IMR-90 (cell line): ENCODE measurements at regions not wholly inside any gene's neighbourhood (a gene's known extent, or its start where the extent isn't known, plus 50 kb on each side); places are given as distances from the start of the nearest gene placed in this dataset.

ENCODE experiments used
- ATAC-seq: fragments of 200-7000 bp; cut with Tn5 transposase; 2 replicates; pipeline ENCODE4 v1.9.1; 2020; ENCODE audit warnings: low read depth, mild to moderate bottlenecking, moderate library complexity
- BruUV-seq: library from RNA; stranded (reverse); fragments of 400-500 nt; replicated peaks from 2 replicates; lab custom pipeline; 2021; lab: Mats Ljungman, UMichigan
- CTCF ChIA-PET: fragments of 300-600 bp; formaldehyde crosslinking; extraction: SDS; loops from one replicate; lab custom pipeline; 2021; ENCODE audit warnings: antibody characterized with exemption; lab: Yijun Ruan, JAX
- POLR2A ChIA-PET: fragments of 300-600 bp; sonication (Branson Sonifier 250); formaldehyde crosslinking; loops from one replicate; lab custom pipeline; 2022; ENCODE audit warnings: antibody characterized with exemption; ENCODE audit not compliant: unreplicated experiment; lab: Charles Lee
- DNase-seq: peaks from one replicate; pipeline ENCODE4 v3.0.0; 2013
- H2AFZ ChIP-seq: replicated peaks from 2 replicates; pipeline ENCODE3; 2013; ENCODE audit warnings: low read length, mild to moderate bottlenecking; ENCODE audit not compliant: poor library complexity
- H2AK5ac ChIP-seq: 2 replicates; pipeline ENCODE4 v1.6.1; 2013; ENCODE audit warnings: low read depth, low read length, inconsistent platforms
- H2AK9ac ChIP-seq: replicated peaks from 2 replicates; pipeline ENCODE3; 2013; ENCODE audit warnings: mild to moderate bottlenecking, low read depth, low read length, moderate library complexity; ENCODE audit not compliant: poor library complexity
- H2BK120ac ChIP-seq: 2 replicates; pipeline ENCODE4 v1.6.1; 2013; ENCODE audit warnings: low read depth, low read length, inconsistent platforms
- H2BK15ac ChIP-seq: 3 replicates; pipeline ENCODE4 v1.6.1; 2013; ENCODE audit warnings: low read depth, low read length, inconsistent platforms
- H2BK20ac ChIP-seq: 2 replicates; pipeline ENCODE4 v1.6.1; 2013; ENCODE audit warnings: low read depth, mild to moderate bottlenecking, inconsistent platforms, low read length, moderate library complexity
- H2BK5ac ChIP-seq: 2 replicates; pipeline ENCODE4 v1.6.1; 2013; ENCODE audit warnings: mild to moderate bottlenecking, low read depth, low read length, inconsistent platforms; ENCODE audit not compliant: poor library complexity, severe bottlenecking
- H3K14ac ChIP-seq: replicated peaks from 2 replicates; pipeline ENCODE4 v1.6.1; 2013; ENCODE audit warnings: low read depth, low read length, inconsistent platforms
- H3K18ac ChIP-seq: 2 replicates; pipeline ENCODE4 v1.6.1; 2013; ENCODE audit warnings: low read depth, low read length, control low read depth
- H3K23ac ChIP-seq: 2 replicates; pipeline ENCODE4 v1.6.1; 2013; ENCODE audit warnings: low read depth, low read length, inconsistent platforms
- H3K27ac ChIP-seq: 2 replicates; pipeline ENCODE4 v1.5.1; 2013; ENCODE audit warnings: mild to moderate bottlenecking, control low read depth, low read length; ENCODE audit not compliant: insufficient read depth
- H3K27me3 ChIP-seq: 2 replicates; pipeline ENCODE4 v1.6.1; 2013; ENCODE audit warnings: low read length; ENCODE audit not compliant: control insufficient read depth, insufficient read depth
- H3K36me3 ChIP-seq: 2 replicates; pipeline ENCODE4 v1.6.1; 2013; ENCODE audit warnings: low read length, mixed read lengths; ENCODE audit not compliant: control insufficient read depth, insufficient read depth
- H3K4ac ChIP-seq: 2 replicates; pipeline ENCODE4 v1.6.1; 2013; ENCODE audit warnings: low read depth, low read length, inconsistent platforms
- H3K4me1 ChIP-seq: 2 replicates; pipeline ENCODE4 v1.6.1; 2013; ENCODE audit warnings: low read length, mixed read lengths; ENCODE audit not compliant: control insufficient read depth, insufficient read depth
- H3K4me2 ChIP-seq: 2 replicates; pipeline ENCODE4 v1.6.1; 2013; ENCODE audit warnings: low read depth, mild to moderate bottlenecking, control low read depth, low read length, moderate library complexity
- H3K4me3 ChIP-seq: 2 replicates; pipeline ENCODE4 v1.5.1; 2013; ENCODE audit warnings: low read depth, mild to moderate bottlenecking, control low read depth, low read length, moderate library complexity; ENCODE audit not compliant: insufficient read depth
- H3K56ac ChIP-seq: 2 replicates; pipeline ENCODE4 v1.6.1; 2013; ENCODE audit warnings: low read length, inconsistent platforms; ENCODE audit not compliant: insufficient read depth; ENCODE audit errors: extremely low read depth
- H3K79me1 ChIP-seq, 2 experiments: 2 replicates each; pipeline ENCODE4 v1.6.1; 2013; ENCODE audit warnings: low read length in 2 of 2, inconsistent platforms in 1 of 2, low read depth in 1 of 2
- H3K9ac ChIP-seq: 2 replicates; pipeline ENCODE4 v1.6.1; 2013; ENCODE audit warnings: low read depth, low read length, control low read depth
- H3K9me1 ChIP-seq: 2 replicates; pipeline ENCODE4 v1.6.1; 2013; ENCODE audit warnings: low read length, inconsistent platforms; ENCODE audit not compliant: insufficient read depth
- H3K9me3 ChIP-seq: 2 replicates; pipeline ENCODE4 v1.6.1; 2013; ENCODE audit warnings: low read length; ENCODE audit not compliant: control insufficient read depth, insufficient read depth
- H4K20me1 ChIP-seq: 2 replicates; pipeline ENCODE4 v1.6.1; 2013; ENCODE audit warnings: low read length, inconsistent platforms; ENCODE audit not compliant: insufficient read depth
- H4K5ac ChIP-seq: 2 replicates; pipeline ENCODE4 v1.6.1; 2013; ENCODE audit warnings: mild to moderate bottlenecking, low read depth, low read length, control low read depth
- H4K8ac ChIP-seq, 2 experiments: 2 replicates each; pipeline ENCODE4 v1.6.1; 2013; ENCODE audit warnings: low read depth in 2 of 2, low read length in 2 of 2, control low read depth in 1 of 2, inconsistent platforms in 1 of 2
- H4K91ac ChIP-seq: 2 replicates; pipeline ENCODE4 v1.6.1; 2013; ENCODE audit warnings: low read depth, low read length, inconsistent platforms; ENCODE audit not compliant: insufficient read depth
- BHLHE40 ChIP-seq: fragments of 150-350 bp; IDR thresholded peaks from 2 replicates; pipeline ENCODE4 v1.6.1; 2016; ENCODE audit warnings: mild to moderate bottlenecking, low read depth, low read length
- CEBPB ChIP-seq: IDR thresholded peaks from 2 replicates; pipeline ENCODE4 v1.6.1; 2012; ENCODE audit warnings: low read depth, low read length, improper control_type of control experiment
- CHD1 ChIP-seq: IDR thresholded peaks from 2 replicates; pipeline ENCODE4 v1.6.1; 2012; ENCODE audit warnings: low read depth, low read length, improper control_type of control experiment
- CTCF ChIP-seq: conservative IDR thresholded peaks from 2 replicates; pipeline ENCODE4 v1.5.1; 2012; ENCODE audit warnings: mild to moderate bottlenecking, low read depth, low read length, improper control_type of control experiment
- ELK1 ChIP-seq: fragments of 150-350 bp; IDR thresholded peaks from 2 replicates; pipeline ENCODE4 v1.6.1; 2016; ENCODE audit warnings: low read depth, mild to moderate bottlenecking, low read length, moderate library complexity, borderline replicate concordance
- FOS ChIP-seq: fragments of 150-350 bp; IDR thresholded peaks from 2 replicates; pipeline ENCODE4 v1.6.1; 2016; ENCODE audit warnings: low read depth, low read length
- MAFK ChIP-seq: IDR thresholded peaks from 2 replicates; pipeline ENCODE4 v1.6.1; 2012; ENCODE audit warnings: low read depth, low read length, improper control_type of control experiment
- MAZ ChIP-seq: IDR thresholded peaks from 2 replicates; pipeline ENCODE4 v1.6.1; 2012; ENCODE audit warnings: low read depth, mild to moderate bottlenecking, low read length, improper control_type of control experiment, moderate library complexity, borderline replicate concordance
- MXI1 ChIP-seq: IDR thresholded peaks from 2 replicates; pipeline ENCODE4 v1.6.1; 2012; ENCODE audit warnings: low read depth, mild to moderate bottlenecking, low read length, moderate library complexity, borderline replicate concordance
- NFE2L2 ChIP-seq: fragments of 150-350 bp; IDR thresholded peaks from 2 replicates; pipeline ENCODE4 v1.6.1; 2016; ENCODE audit warnings: low read depth, mild to moderate bottlenecking, low read length
- POLR2A ChIP-seq: IDR thresholded peaks from 2 replicates; pipeline ENCODE4 v1.6.1; 2012; ENCODE audit warnings: mild to moderate bottlenecking, low read depth, low read length
- RAD21 ChIP-seq: IDR thresholded peaks from 2 replicates; pipeline ENCODE4 v1.6.1; 2012; ENCODE audit warnings: low read length, improper control_type of control experiment
- RCOR1 ChIP-seq: IDR thresholded peaks from 2 replicates; pipeline ENCODE4 v1.6.1; 2012; ENCODE audit warnings: mild to moderate bottlenecking, low read length, improper control_type of control experiment; ENCODE audit not compliant: insufficient replicate concordance
- RFX5 ChIP-seq: IDR thresholded peaks from 2 replicates; pipeline ENCODE4 v1.8.0; 2012; ENCODE audit warnings: low read depth, mild to moderate bottlenecking, low read length, moderate library complexity
- SMC3 ChIP-seq: fragments of 150-350 bp; IDR thresholded peaks from 2 replicates; pipeline ENCODE4 v1.6.1; 2016; ENCODE audit warnings: low read depth, mild to moderate bottlenecking, antibody characterized with exemption, low read length, moderate library complexity
- USF2 ChIP-seq: fragments of 150-350 bp; IDR thresholded peaks from 2 replicates; pipeline ENCODE4 v1.6.1; 2017; ENCODE audit warnings: mild to moderate bottlenecking, antibody characterized with exemption, low read length, low read depth
- WGBS, 2 experiments: methylation state at CpG; one replicate each; pipeline versions ENCODE4 v1.1.5 to v1.1.7; 2013; ENCODE audit warnings: missing lambda C conversion rate in 2 of 2; ENCODE audit not compliant: insufficient read length in 1 of 2; ENCODE audit errors: extremely low coverage in 2 of 2; 5-methylcytosine and 5-hydroxymethylcytosine counted together
- dilution Hi-C: fragments of 300-500 bp; cut with HindIII; formaldehyde crosslinking; loops from one replicate; pipeline ENCODE4 v1.14.3; 2018; ENCODE audit warnings: low sequenced_read_pairs; ENCODE audit not compliant: unreplicated experiment
- in situ Hi-C: fragments of 300-500 bp; cut with MboI; formaldehyde crosslinking; loops from 3 replicates; pipeline ENCODE4 v1.14.3; 2019; ENCODE audit warnings: low sequenced_read_pairs, inconsistent platforms, mixed read lengths
- intact Hi-C: fragments of 100-400 bp; cut with micrococcal nuclease; formaldehyde crosslinking; loops from 2 replicates; pipeline ENCODE4 v1.10.0; 2022

- POLR2A ChIA-PET: interaction anchor here (0.5 kb wide), 1 partner anchor 1344 kb away, joined by 7 read pairs; the partner anchor contains the start of genes CASP3 and PRIMPOL
- in situ Hi-C loops: no loop called here
- no peak for DNase-seq
These were observed 75.5 kb upstream of the TLR3 start for GRCh38 chr4:185993328-185993973.

More at GRCh38 chr4:185993328-185993973, 75.5 kb upstream of the TLR3 start:
- Histone ChIP-seq H2AK9ac (no peak overlapping the region), H3K4me1 (no peaks in the 10 kb centered on the region), H2BK20ac (no peak overlapping the region), H3K9me1 (no peaks in the 10 kb centered on the region), H3K23ac (no peak overlapping the region), H4K8ac (no peak overlapping the region), H3K14ac (no peak overlapping the region), H3K27me3 (peaks cover 2% of the 10 kb centered on the region; the same call in 1 of the 2 replicates), H4K91ac (no peak overlapping the region), H3K56ac (no peak overlapping the region), H3K9me3 (no peaks in the 10 kb centered on the region), H3K4ac (no peak overlapping the region), H3K79me1 (no peaks in the 10 kb centered on the region), H2BK15ac (no peak overlapping the region), H2BK5ac (no peak overlapping the region), H2AK5ac (no peak overlapping the region), H3K9ac (no peak overlapping the region), H3K4me3 (no peak overlapping the region), H4K5ac (no peak overlapping the region), H4K20me1 (no peaks in the 10 kb centered on the region), H3K18ac (no peak overlapping the region), H3K4me2 (no peak overlapping the region), H2BK120ac (no peak overlapping the region), H3K36me3 (no peaks in the 10 kb centered on the region), H2AFZ (no peak overlapping the region), H3K27ac (no peak overlapping the region)
- dilution Hi-C loops: no loop called here
- CTCF ChIA-PET: no interaction called here
- intact Hi-C loops: no loop called here
- no peak for ATAC-seq
- TF ChIP-seq USF2 (no peak), FOS (no peak), RAD21 (no peak), POLR2A (no peak), CTCF (no peak), RFX5 (no peak), SMC3 (no peak), RCOR1 (no peak), BHLHE40 (no peak), MAZ (no peak), CHD1 (no peak), NFE2L2 (no peak), ELK1 (no peak), MXI1 (no peak), CEBPB (no peak), MAFK (no peak)
- 58% methylated on average over 2 of the region's 6 CpGs; no CpG with 5 or more reads in 1 of the 2 experiments for WGBS, 2 experiments
- no TSS peak for BruUV-seq
